ENCODE measurements at regions not wholly inside any gene's neighbourhood (a gene's known extent, or its start where the extent isn't known, plus 50 kb on each side); places are given as distances from the start of the nearest gene placed in this dataset.
A peak's percentile ranks its signal among the peaks of the same experiment; 100 is the strongest.

- Histone ChIP-seq H3K27ac (replicated peaks) (peak overlapping the region; percentile 92), H3K27me3 (ENCODE audit: insufficient read depth, poor library complexity, severe bottlenecking) (no peaks in the 10 kb centered on the region), H3K4me3 (replicated peaks; ENCODE audit: insufficient read depth, low read length) (no peak overlapping the region)
- DNase-seq (ENCODE audit: low read depth in 1 of 2, low spot score in 1 of 2): no peak
- no peak for TF ChIP-seq REST (IDR thresholded peaks at IDR 0.05; ENCODE audit: insufficient replicate concordance, low read depth)
- no peak for TF ChIP-seq SPI1 (IDR thresholded peaks at IDR 0.05; ENCODE audit: borderline replicate concordance, low read depth)
- no peak for TF ChIP-seq POLR2AphosphoS5 (IDR thresholded peaks at IDR 0.05; ENCODE audit: low read depth)
- TF ChIP-seq, protein P1, sequence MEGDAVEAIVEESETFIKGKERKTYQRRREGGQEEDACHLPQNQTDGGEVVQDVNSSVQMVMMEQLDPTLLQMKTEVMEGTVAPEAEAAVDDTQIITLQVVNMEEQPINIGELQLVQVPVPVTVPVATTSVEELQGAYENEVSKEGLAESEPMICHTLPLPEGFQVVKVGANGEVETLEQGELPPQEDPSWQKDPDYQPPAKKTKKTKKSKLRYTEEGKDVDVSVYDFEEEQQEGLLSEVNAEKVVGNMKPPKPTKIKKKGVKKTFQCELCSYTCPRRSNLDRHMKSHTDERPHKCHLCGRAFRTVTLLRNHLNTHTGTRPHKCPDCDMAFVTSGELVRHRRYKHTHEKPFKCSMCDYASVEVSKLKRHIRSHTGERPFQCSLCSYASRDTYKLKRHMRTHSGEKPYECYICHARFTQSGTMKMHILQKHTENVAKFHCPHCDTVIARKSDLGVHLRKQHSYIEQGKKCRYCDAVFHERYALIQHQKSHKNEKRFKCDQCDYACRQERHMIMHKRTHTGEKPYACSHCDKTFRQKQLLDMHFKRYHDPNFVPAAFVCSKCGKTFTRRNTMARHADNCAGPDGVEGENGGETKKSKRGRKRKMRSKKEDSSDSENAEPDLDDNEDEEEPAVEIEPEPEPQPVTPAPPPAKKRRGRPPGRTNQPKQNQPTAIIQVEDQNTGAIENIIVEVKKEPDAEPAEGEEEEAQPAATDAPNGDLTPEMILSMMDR (IDR thresholded peaks at IDR 0.05; ENCODE audit: insufficient read depth, low read length): no peak
- no peak for TF ChIP-seq GABPA (IDR thresholded peaks at IDR 0.05; ENCODE audit: low read depth)
Measured at GRCh38 chr1:234845097-234845660, 235.2 kb upstream of the IRF2BP2 start.

- no peak overlapping the region for H3K4me3 ChIP-seq (replicated peaks; ENCODE audit: insufficient read depth, low read length)
- TF ChIP-seq REST (IDR thresholded peaks at IDR 0.05; ENCODE audit: insufficient replicate concordance, low read depth): no peak
- TF ChIP-seq SPI1 (IDR thresholded peaks at IDR 0.05; ENCODE audit: borderline replicate concordance, low read depth): peak; percentile 21; the same call in 1 of the 2 replicates
- peak overlapping the region; percentile 92 for H3K27ac ChIP-seq (replicated peaks)
- H3K27me3 ChIP-seq (ENCODE audit: insufficient read depth, poor library complexity, severe bottlenecking): no peaks in the 10 kb centered on the region
- DNase-seq (ENCODE audit: low read depth in 1 of 2, low spot score in 1 of 2): peak in 1 of 2 experiments; percentile 52
Measured at GRCh38 chr1:234844479-234845031, 234.6 kb upstream of the IRF2BP2 start.

- no peaks in the 10 kb centered on the region for H3K27me3 ChIP-seq (ENCODE audit: insufficient read depth, poor library complexity, severe bottlenecking)
- TF ChIP-seq GABPA (IDR thresholded peaks at IDR 0.05; ENCODE audit: low read depth): no peak
- TF ChIP-seq, protein P1 (IDR thresholded peaks at IDR 0.05; ENCODE audit: insufficient read depth, low read length): no peak
- no peak for TF ChIP-seq REST (IDR thresholded peaks at IDR 0.05; ENCODE audit: insufficient replicate concordance, low read depth)
- no peak for TF ChIP-seq SPI1 (IDR thresholded peaks at IDR 0.05; ENCODE audit: borderline replicate concordance, low read depth)
- TF ChIP-seq POLR2AphosphoS5 (IDR thresholded peaks at IDR 0.05; ENCODE audit: low read depth): no peak
- no peak overlapping the region for H3K4me3 ChIP-seq (replicated peaks; ENCODE audit: insufficient read depth, low read length)
- DNase-seq (ENCODE audit: low read depth in 1 of 2, low spot score in 1 of 2): no peak
- peak overlapping the region; percentile 92 for H3K27ac ChIP-seq (replicated peaks)
Measured at GRCh38 chr1:234843946-234844345, 234.0 kb upstream of the IRF2BP2 start.

All from HL-60 (cell line).